GM12878 (cell line): ENCODE measurements at regions not wholly inside any gene's neighbourhood (a gene's known extent, or its start where the extent isn't known, plus 50 kb on each side); places are given as distances from the start of the nearest gene placed in this dataset.

Experiments used
- ASH2L ChIP-seq: fragments of 300-600, 200-600 bp; sonication (generic); IDR thresholded peaks from 2 replicates; pipeline ENCODE4 v1.6.1; 2017; ENCODE audit warnings: low read depth, mild to moderate bottlenecking, borderline replicate concordance
- ATF7 ChIP-seq: fragments of 450-650 bp; IDR thresholded peaks from 2 replicates; pipeline ENCODE4 v1.6.1; 2016; ENCODE audit warnings: low read depth, mild to moderate bottlenecking
- BRCA1 ChIP-seq: IDR thresholded peaks from 2 replicates; pipeline ENCODE4 v1.6.1; 2011; ENCODE audit warnings: low read depth, low read length, improper control_type of control experiment
- CREM ChIP-seq: IDR thresholded peaks from 2 replicates; pipeline ENCODE4 v1.6.1; 2014; ENCODE audit warnings: antibody characterized with exemption, low read depth
- EGR1 ChIP-seq, 2 experiments: IDR thresholded peaks; 1 replicate in 1 of 2; 2 replicates in 1 of 2; pipeline ENCODE4 v1.6.1; 2011 to 2012; ENCODE audit warnings: low read depth in 2 of 2, low read length in 2 of 2, borderline replicate concordance in 1 of 2, mild to moderate bottlenecking in 1 of 2, moderate library complexity in 1 of 2
- EP300 ChIP-seq, 2 experiments: fragments of 150-350 bp in 1 of 2; IDR thresholded peaks; 2 replicates each; pipeline ENCODE4 v1.6.1; 2011 to 2012; ENCODE audit warnings: low read depth in 2 of 2, low read length in 2 of 2, borderline replicate concordance in 1 of 2, improper control_type of control experiment in 1 of 2, inconsistent platforms in 1 of 2; ENCODE audit not compliant: control insufficient read depth in 1 of 2
- KAT2A ChIP-seq: conservative IDR thresholded peaks from 2 replicates; pipeline ENCODE4 v1.6.1; 2011; ENCODE audit warnings: low read depth, low read length; ENCODE audit not compliant: control insufficient read depth
- LARP7 ChIP-seq: fragments of 450-650 bp; IDR thresholded peaks from 2 replicates; pipeline ENCODE4 v1.6.1; 2017; ENCODE audit warnings: mild to moderate bottlenecking
- RAD51 ChIP-seq: fragments of 450-650 bp; IDR thresholded peaks from 2 replicates; pipeline ENCODE4 v1.6.1; 2016; ENCODE audit warnings: moderate library complexity, mild to moderate bottlenecking, inconsistent platforms
- RBBP5 ChIP-seq: fragments of 200-600 bp; sonication (generic); conservative IDR thresholded peaks from 2 replicates; pipeline ENCODE4 v1.6.1; 2016
- SP1 ChIP-seq: IDR thresholded peaks from one replicate; pipeline ENCODE4 v1.6.1; 2011; ENCODE audit warnings: low read depth, low read length
- TCF12 ChIP-seq: IDR thresholded peaks from 2 replicates; pipeline ENCODE4 v1.6.1; 2011; ENCODE audit warnings: low read depth, mild to moderate bottlenecking, low read length
- TF ChIP-seq, protein P1 (sequence below): IDR thresholded peaks from 2 replicates; pipeline ENCODE4 v1.6.1; 2012; ENCODE audit warnings: improper control_type of control experiment, low read depth, low read length; ENCODE audit not compliant: insufficient replicate concordance
- TF ChIP-seq, protein P2 (sequence below): fragments of 450-650 bp; formaldehyde crosslinking; IDR thresholded peaks from 2 replicates; pipeline ENCODE4 v1.4.0; 2022; ENCODE audit warnings: mild to moderate bottlenecking, moderate library complexity
- TF ChIP-seq, protein P3 (sequence below): IDR thresholded peaks from 2 replicates; pipeline ENCODE4 v1.6.1; 2012; ENCODE audit warnings: mild to moderate bottlenecking, low read depth, low read length

DNA sequence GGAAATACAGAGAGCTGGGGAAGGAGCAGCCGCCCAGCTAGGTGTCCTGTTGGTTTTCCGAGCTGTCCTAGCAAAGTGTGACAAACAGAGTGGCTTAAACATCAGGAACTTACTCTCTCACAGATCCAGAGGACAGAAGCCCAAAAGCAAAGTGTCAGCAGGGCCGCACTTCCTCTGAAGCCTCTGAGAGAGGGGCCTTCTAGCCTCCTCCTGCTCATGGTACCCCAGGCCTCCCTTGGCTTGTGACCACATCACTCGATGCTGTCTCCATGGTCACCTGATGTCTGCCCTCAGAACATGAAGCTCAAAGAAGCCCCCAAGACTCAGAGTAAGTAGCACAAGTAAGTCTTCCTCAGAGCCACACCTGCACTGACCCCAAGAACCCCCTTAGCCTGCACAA is 650.5 kb upstream of the ID2 start (continued):
- TF ChIP-seq, protein P1, sequence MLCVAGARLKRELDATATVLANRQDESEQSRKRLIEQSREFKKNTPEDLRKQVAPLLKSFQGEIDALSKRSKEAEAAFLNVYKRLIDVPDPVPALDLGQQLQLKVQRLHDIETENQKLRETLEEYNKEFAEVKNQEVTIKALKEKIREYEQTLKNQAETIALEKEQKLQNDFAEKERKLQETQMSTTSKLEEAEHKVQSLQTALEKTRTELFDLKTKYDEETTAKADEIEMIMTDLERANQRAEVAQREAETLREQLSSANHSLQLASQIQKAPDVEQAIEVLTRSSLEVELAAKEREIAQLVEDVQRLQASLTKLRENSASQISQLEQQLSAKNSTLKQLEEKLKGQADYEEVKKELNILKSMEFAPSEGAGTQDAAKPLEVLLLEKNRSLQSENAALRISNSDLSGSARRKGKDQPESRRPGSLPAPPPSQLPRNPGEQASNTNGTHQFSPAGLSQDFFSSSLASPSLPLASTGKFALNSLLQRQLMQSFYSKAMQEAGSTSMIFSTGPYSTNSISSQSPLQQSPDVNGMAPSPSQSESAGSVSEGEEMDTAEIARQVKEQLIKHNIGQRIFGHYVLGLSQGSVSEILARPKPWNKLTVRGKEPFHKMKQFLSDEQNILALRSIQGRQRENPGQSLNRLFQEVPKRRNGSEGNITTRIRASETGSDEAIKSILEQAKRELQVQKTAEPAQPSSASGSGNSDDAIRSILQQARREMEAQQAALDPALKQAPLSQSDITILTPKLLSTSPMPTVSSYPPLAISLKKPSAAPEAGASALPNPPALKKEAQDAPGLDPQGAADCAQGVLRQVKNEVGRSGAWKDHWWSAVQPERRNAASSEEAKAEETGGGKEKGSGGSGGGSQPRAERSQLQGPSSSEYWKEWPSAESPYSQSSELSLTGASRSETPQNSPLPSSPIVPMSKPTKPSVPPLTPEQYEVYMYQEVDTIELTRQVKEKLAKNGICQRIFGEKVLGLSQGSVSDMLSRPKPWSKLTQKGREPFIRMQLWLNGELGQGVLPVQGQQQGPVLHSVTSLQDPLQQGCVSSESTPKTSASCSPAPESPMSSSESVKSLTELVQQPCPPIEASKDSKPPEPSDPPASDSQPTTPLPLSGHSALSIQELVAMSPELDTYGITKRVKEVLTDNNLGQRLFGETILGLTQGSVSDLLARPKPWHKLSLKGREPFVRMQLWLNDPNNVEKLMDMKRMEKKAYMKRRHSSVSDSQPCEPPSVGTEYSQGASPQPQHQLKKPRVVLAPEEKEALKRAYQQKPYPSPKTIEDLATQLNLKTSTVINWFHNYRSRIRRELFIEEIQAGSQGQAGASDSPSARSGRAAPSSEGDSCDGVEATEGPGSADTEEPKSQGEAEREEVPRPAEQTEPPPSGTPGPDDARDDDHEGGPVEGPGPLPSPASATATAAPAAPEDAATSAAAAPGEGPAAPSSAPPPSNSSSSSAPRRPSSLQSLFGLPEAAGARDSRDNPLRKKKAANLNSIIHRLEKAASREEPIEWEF = no peak
- TF ChIP-seq, protein P2, sequence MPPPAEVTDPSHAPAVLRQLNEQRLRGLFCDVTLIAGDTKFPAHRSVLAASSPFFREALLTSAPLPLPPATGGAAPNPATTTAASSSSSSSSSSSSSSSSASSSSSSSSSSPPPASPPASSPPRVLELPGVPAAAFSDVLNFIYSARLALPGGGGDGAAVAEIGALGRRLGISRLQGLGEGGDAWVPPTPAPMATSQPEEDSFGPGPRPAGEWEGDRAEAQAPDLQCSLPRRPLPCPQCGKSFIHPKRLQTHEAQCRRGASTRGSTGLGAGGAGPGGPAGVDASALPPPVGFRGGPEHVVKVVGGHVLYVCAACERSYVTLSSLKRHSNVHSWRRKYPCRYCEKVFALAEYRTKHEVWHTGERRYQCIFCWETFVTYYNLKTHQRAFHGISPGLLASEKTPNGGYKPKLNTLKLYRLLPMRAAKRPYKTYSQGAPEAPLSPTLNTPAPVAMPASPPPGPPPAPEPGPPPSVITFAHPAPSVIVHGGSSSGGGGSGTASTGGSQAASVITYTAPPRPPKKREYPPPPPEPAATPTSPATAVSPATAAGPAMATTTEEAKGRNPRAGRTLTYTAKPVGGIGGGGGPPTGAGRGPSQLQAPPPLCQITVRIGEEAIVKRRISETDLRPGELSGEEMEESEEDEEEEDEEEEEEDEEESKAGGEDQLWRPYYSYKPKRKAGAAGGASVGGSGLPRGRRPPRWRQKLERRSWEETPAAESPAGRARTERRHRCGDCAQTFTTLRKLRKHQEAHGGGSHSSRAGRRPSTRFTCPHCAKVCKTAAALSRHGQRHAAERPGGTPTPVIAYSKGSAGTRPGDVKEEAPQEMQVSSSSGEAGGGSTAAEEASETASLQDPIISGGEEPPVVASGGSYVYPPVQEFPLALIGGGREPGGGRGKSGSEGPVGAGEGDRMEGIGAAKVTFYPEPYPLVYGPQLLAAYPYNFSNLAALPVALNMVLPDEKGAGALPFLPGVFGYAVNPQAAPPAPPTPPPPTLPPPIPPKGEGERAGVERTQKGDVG (CRISPR knock-in tag) = no peak
- TF ChIP-seq EP300 (IDR thresholded peaks at IDR 0.05; ENCODE audit: borderline replicate concordance in 1 of 2, control insufficient read depth in 1 of 2, low read depth in 2 of 2, low read length in 2 of 2) (no peak), TCF12 (no peak), RBBP5 (no peak), EGR1 (IDR thresholded peaks at IDR 0.05; ENCODE audit: borderline replicate concordance in 1 of 2, low read depth in 2 of 2, low read length in 2 of 2) (no peak), ATF7 (no peak), KAT2A (no peak), BRCA1 (no peak), CREM (no peak), ASH2L (no peak), LARP7 (no peak), RAD51 (no peak), SP1 (no peak)
- TF ChIP-seq, protein P3, sequence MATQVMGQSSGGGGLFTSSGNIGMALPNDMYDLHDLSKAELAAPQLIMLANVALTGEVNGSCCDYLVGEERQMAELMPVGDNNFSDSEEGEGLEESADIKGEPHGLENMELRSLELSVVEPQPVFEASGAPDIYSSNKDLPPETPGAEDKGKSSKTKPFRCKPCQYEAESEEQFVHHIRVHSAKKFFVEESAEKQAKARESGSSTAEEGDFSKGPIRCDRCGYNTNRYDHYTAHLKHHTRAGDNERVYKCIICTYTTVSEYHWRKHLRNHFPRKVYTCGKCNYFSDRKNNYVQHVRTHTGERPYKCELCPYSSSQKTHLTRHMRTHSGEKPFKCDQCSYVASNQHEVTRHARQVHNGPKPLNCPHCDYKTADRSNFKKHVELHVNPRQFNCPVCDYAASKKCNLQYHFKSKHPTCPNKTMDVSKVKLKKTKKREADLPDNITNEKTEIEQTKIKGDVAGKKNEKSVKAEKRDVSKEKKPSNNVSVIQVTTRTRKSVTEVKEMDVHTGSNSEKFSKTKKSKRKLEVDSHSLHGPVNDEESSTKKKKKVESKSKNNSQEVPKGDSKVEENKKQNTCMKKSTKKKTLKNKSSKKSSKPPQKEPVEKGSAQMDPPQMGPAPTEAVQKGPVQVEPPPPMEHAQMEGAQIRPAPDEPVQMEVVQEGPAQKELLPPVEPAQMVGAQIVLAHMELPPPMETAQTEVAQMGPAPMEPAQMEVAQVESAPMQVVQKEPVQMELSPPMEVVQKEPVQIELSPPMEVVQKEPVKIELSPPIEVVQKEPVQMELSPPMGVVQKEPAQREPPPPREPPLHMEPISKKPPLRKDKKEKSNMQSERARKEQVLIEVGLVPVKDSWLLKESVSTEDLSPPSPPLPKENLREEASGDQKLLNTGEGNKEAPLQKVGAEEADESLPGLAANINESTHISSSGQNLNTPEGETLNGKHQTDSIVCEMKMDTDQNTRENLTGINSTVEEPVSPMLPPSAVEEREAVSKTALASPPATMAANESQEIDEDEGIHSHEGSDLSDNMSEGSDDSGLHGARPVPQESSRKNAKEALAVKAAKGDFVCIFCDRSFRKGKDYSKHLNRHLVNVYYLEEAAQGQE = no peak
